ENCODE measurements at regions not wholly inside any gene's neighbourhood (a gene's known extent, or its start where the extent isn't known, plus 50 kb on each side); places are given as distances from the start of the nearest gene placed in this dataset.

- Histone ChIP-seq H3K4me2 (replicated peaks; ENCODE audit: extremely low read depth, low read length, poor library complexity, severe bottlenecking) (no peak overlapping the region), H3K4me1 (ENCODE audit: control insufficient read depth in 1 of 2, insufficient read depth in 2 of 2, low read length in 2 of 2) (no peaks in the 10 kb centered on the region), H3K9me3 (replicated peaks in 1 of 2; ENCODE audit: control insufficient read depth in 1 of 2, insufficient read depth in 1 of 2, low read length in 2 of 2) (peaks cover 0 to 3% of the 10 kb centered on the region in 2 donors), H3K36me3 (replicated peaks in 1 of 2; ENCODE audit: control insufficient read depth in 1 of 2, insufficient read depth in 2 of 2, low read length in 2 of 2) (no peaks in the 10 kb centered on the region), H4K20me1 (ENCODE audit: insufficient read depth, low read length) (no peaks in the 10 kb centered on the region), H3K27me3 (ENCODE audit: control insufficient read depth in 2 of 2, insufficient read depth in 2 of 2, low read length in 2 of 2) (no peaks in the 10 kb centered on the region), H3K9ac (ENCODE audit: insufficient read depth, low read length, poor library complexity, severe bottlenecking) (no peak overlapping the region), H2AFZ (ENCODE audit: insufficient read depth, low read depth, low read length, poor library complexity, severe bottlenecking) (no peak overlapping the region), H3K79me2 (ENCODE audit: insufficient read depth, low read length) (no peaks in the 10 kb centered on the region), H3K4me3 (replicated peaks in 1 of 3; ENCODE audit: low read depth in 2 of 3, low read length in 3 of 3) (no peak overlapping the region), H3K27ac (ENCODE audit: low read depth in 1 of 2, low read length in 2 of 2) (no peak overlapping the region)
- no peak for DNase-seq
- no peak for TF ChIP-seq CTCF (IDR thresholded peaks at IDR 0.05)
- H3K4me3 Mint-ChIP-seq = no peak overlapping the region
- H3K27ac Mint-ChIP-seq = no peak overlapping the region
- intact Hi-C loops (cut with micrococcal nuclease) = no loop called here
- no CpG with 5 or more reads among the region's 6 CpGs for WGBS (ENCODE audit: insufficient coverage)
- no peaks in the 10 kb centered on the region for H3K36me3 Mint-ChIP-seq
- no peaks in the 10 kb centered on the region for H3K27me3 Mint-ChIP-seq (ENCODE audit: low read depth in 3 of 3)
- H3K4me1 Mint-ChIP-seq = no peaks in the 10 kb centered on the region
- peaks cover 0 to 5% (median 0%) of the 10 kb centered on the region in 7 donors for H3K9me3 Mint-ChIP-seq
Measured at GRCh38 chr4:180280726-180281297, 1962.4 kb upstream of the TENM3 start.

- no peaks in the 10 kb centered on the region for H3K4me1 Mint-ChIP-seq
- H3K27ac Mint-ChIP-seq = no peak overlapping the region
- H3K79me2 ChIP-seq (ENCODE audit: insufficient read depth, low read length) = no peaks in the 10 kb centered on the region
- H2AFZ ChIP-seq (ENCODE audit: insufficient read depth, low read depth, low read length, poor library complexity, severe bottlenecking) = no peak overlapping the region
- H3K4me3 ChIP-seq (replicated peaks in 1 of 3; ENCODE audit: low read depth in 2 of 3, low read length in 3 of 3) = no peak overlapping the region
- peaks cover 0 to 3% of the 10 kb centered on the region in 2 donors for H3K9me3 ChIP-seq (replicated peaks in 1 of 2; ENCODE audit: control insufficient read depth in 1 of 2, insufficient read depth in 1 of 2, low read length in 2 of 2)
- no peak overlapping the region for H3K4me2 ChIP-seq (replicated peaks; ENCODE audit: extremely low read depth, low read length, poor library complexity, severe bottlenecking)
- no peak overlapping the region for H3K4me3 Mint-ChIP-seq
- no peaks in the 10 kb centered on the region for H3K36me3 ChIP-seq (replicated peaks in 1 of 2; ENCODE audit: control insufficient read depth in 1 of 2, insufficient read depth in 2 of 2, low read length in 2 of 2)
- H3K27me3 ChIP-seq (ENCODE audit: control insufficient read depth in 2 of 2, insufficient read depth in 2 of 2, low read length in 2 of 2) = no peaks in the 10 kb centered on the region
- intact Hi-C loops (cut with micrococcal nuclease) = no loop called here
- no peaks in the 10 kb centered on the region for H3K27me3 Mint-ChIP-seq (ENCODE audit: low read depth in 3 of 3)
- no peaks in the 10 kb centered on the region for H4K20me1 ChIP-seq (ENCODE audit: insufficient read depth, low read length)
- no peaks in the 10 kb centered on the region for H3K36me3 Mint-ChIP-seq
- no peaks in the 10 kb centered on the region for H3K4me1 ChIP-seq (ENCODE audit: control insufficient read depth in 1 of 2, insufficient read depth in 2 of 2, low read length in 2 of 2)
- H3K27ac ChIP-seq (ENCODE audit: low read depth in 1 of 2, low read length in 2 of 2) = no peak overlapping the region
- no peak for TF ChIP-seq CTCF (IDR thresholded peaks at IDR 0.05)
- H3K9me3 Mint-ChIP-seq = peaks cover 0 to 5% (median 0%) of the 10 kb centered on the region in 7 donors
- WGBS (ENCODE audit: insufficient coverage) = no CpG with 5 or more reads among the region's 3 CpGs
- H3K9ac ChIP-seq (ENCODE audit: insufficient read depth, low read length, poor library complexity, severe bottlenecking) = no peak overlapping the region
- no peak for DNase-seq
Measured at GRCh38 chr4:180281724-180282123, 1961.5 kb upstream of the TENM3 start.

All from CD14-positive monocyte (primary cell).